ENCODE measurements at regions not wholly inside any gene's neighbourhood (a gene's known extent, or its start where the extent isn't known, plus 50 kb on each side); places are given as distances from the start of the nearest gene placed in this dataset.
"Not testable (repeated sequence)": the region's sequence is repeated elsewhere in the genome, so short reads cannot be mapped to it uniquely, and the experiment has no call there.

- no peaks in the 10 kb centered on the region for H3K36me3 ChIP-seq
- no peak overlapping the region for H3K27ac ChIP-seq
- H3K4me1 ChIP-seq, result no peaks in the 10 kb centered on the region
- H3K4me3 ChIP-seq, result no peak overlapping the region
- 77 to 80% methylated on average over 3 of the region's 3 CpGs for WGBS, 2 donors
- DNase-seq (ENCODE audit: low spot score in 2 of 2), result no peak
- TF ChIP-seq CTCF (IDR thresholded peaks at IDR 0.05) (no peak), POLR2A (IDR thresholded peaks at IDR 0.05) (no peak), EP300 (IDR thresholded peaks at IDR 0.05) (no peak)
- peaks cover 0 to 13% (median 0%) of the 10 kb centered on the region in 4 donors for H3K9me3 ChIP-seq
- H3K27me3 ChIP-seq, result no peaks in the 10 kb centered on the region
These were observed 451.8 kb downstream of the SEMA3D start for GRCh38 chr7:84735011-84735410.

- H3K36me3 ChIP-seq; H3K4me3 ChIP-seq; H3K27me3 ChIP-seq; DNase-seq (ENCODE audit: low spot score in 2 of 2); H3K4me1 ChIP-seq; H3K27ac ChIP-seq: not testable (repeated sequence)
- H3K9me3 ChIP-seq, result peaks cover 0 to 13% (median 0%) of the 10 kb centered on the region in 4 donors
- WGBS, 2 donors, result 93 to 97% methylated on average over 2 of the region's 2 CpGs
These were observed 452.9 kb downstream of the SEMA3D start for GRCh38 chr7:84733976-84734375.

GRCh38 chr7:84730864-84731263 lies 456.0 kb downstream of the SEMA3D start:
- WGBS, 2 donors, result 96 to 98% methylated on average over 4 of the region's 4 CpGs
- peaks cover 0 to 19% (median 0%) of the 10 kb centered on the region in 4 donors for H3K9me3 ChIP-seq
- H3K4me3 ChIP-seq; H3K4me1 ChIP-seq; H3K27me3 ChIP-seq; H3K27ac ChIP-seq; H3K36me3 ChIP-seq; DNase-seq (ENCODE audit: low spot score in 2 of 2): not testable (repeated sequence)

GRCh38 chr7:84729284-84729683 lies 457.6 kb downstream of the SEMA3D start:
- Histone ChIP-seq H3K27me3 (no peaks in the 10 kb centered on the region), H3K9me3 (peaks cover 0 to 27% (median 0%) of the 10 kb centered on the region in 4 donors), H3K27ac (no peak overlapping the region), H3K4me1 (no peaks in the 10 kb centered on the region), H3K36me3 (no peaks in the 10 kb centered on the region), H3K4me3 (no peak overlapping the region)
- no peak for DNase-seq (ENCODE audit: low spot score in 2 of 2)
- WGBS, 2 donors, result 45 to 46% methylated on average over 1 of the region's 1 CpG
- no peak for TF ChIP-seq POLR2A (IDR thresholded peaks at IDR 0.05)
- no peak for TF ChIP-seq CTCF (IDR thresholded peaks at IDR 0.05)
- no peak for TF ChIP-seq EP300 (IDR thresholded peaks at IDR 0.05)

- WGBS, 2 donors, result 92 to 95% methylated on average over 2 of the region's 3 CpGs
- H3K36me3 ChIP-seq, result no peaks in the 10 kb centered on the region
- TF ChIP-seq POLR2A (IDR thresholded peaks at IDR 0.05) (no peak), CTCF (IDR thresholded peaks at IDR 0.05) (no peak), EP300 (IDR thresholded peaks at IDR 0.05) (no peak)
- H3K9me3 ChIP-seq, result peaks cover 0 to 13% (median 0%) of the 10 kb centered on the region in 4 donors
- no peak overlapping the region for H3K4me3 ChIP-seq
- no peaks in the 10 kb centered on the region for H3K27me3 ChIP-seq
- DNase-seq (ENCODE audit: low spot score in 2 of 2), result no peak
- no peaks in the 10 kb centered on the region for H3K4me1 ChIP-seq
- H3K27ac ChIP-seq, result no peak overlapping the region
These were observed 464.1 kb downstream of the SEMA3D start for GRCh38 chr7:84722734-84723133.

GRCh38 chr7:84722086-84722485 lies 464.8 kb downstream of the SEMA3D start:
- TF ChIP-seq EP300 (IDR thresholded peaks at IDR 0.05) (no peak), POLR2A (IDR thresholded peaks at IDR 0.05) (no peak), CTCF (IDR thresholded peaks at IDR 0.05) (no peak)
- Histone ChIP-seq H3K4me3 (no peak overlapping the region), H3K9me3 (peaks cover 0 to 8% (median 0%) of the 10 kb centered on the region in 4 donors), H3K36me3 (no peaks in the 10 kb centered on the region), H3K27ac (no peak overlapping the region), H3K27me3 (no peaks in the 10 kb centered on the region), H3K4me1 (no peaks in the 10 kb centered on the region)
- DNase-seq (ENCODE audit: low spot score in 2 of 2), result no peak
- WGBS, 2 donors, result 83 to 91% methylated on average over 3 of the region's 3 CpGs

Measured in tibial nerve (tissue), 4 donors.